ENCODE measurements at regions not wholly inside any gene's neighbourhood (a gene's known extent, or its start where the extent isn't known, plus 50 kb on each side); places are given as distances from the start of the nearest gene placed in this dataset.

DNA sequence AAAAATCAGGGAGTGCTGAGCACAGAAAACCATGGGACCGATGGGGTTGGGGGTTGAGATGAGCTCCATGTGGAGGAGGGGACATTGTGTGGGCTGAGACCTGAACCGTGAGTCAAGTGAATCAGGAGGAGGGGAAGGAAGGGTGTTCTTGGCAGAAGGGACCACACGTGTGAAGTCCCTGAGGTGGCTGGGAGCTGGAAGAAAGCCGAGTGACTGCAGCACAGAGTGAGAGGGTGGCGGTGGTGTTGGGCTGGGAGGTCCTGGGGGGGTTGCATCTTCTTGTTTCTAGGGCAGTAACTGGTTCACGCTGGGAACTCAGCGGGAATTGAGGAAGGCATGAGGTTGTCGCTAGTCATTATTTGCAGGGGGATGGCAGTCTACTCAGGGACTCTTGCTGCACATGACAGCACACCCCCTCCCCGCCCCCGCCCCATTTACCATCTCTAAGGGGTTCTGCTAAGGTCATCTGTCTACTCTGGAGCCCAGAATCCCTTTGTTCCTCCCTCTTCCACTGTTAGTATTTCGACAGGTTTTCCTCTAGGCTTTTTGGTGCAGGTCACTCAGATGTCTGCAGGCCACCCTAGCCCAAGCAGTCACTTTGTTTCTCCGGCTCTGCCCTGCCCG, 254.3 kb downstream of the TLE3 start:
- no peak overlapping the region for H3K27ac ChIP-seq (ENCODE audit: low read length)
- no peak for DNase-seq
- no peaks in the 10 kb centered on the region for H3K36me3 ChIP-seq (replicated peaks; ENCODE audit: insufficient read depth, low read length)
- TF ChIP-seq CTCF (IDR thresholded peaks at IDR 0.05; ENCODE audit: low read length), result no peak
- TF ChIP-seq EZH2phosphoT487 (IDR thresholded peaks at IDR 0.05; ENCODE audit: low read length), result no peak
- no peak for TF ChIP-seq EZH2 (optimal IDR thresholded peaks at IDR 0.05; ENCODE audit: low read depth, low read length)
- no peaks in the 10 kb centered on the region for H3K79me2 ChIP-seq (ENCODE audit: low read length)
- no peaks in the 10 kb centered on the region for H3F3A ChIP-seq (ENCODE audit: insufficient read depth, low read length)
- H2AFZ ChIP-seq (ENCODE audit: low read length), result no peak overlapping the region
- H4K20me1 ChIP-seq (ENCODE audit: insufficient read depth, low read length), result no peaks in the 10 kb centered on the region
- no peak overlapping the region for H3K4me3 ChIP-seq (ENCODE audit: low read length)
- H3K9me2 ChIP-seq (replicated peaks; ENCODE audit: insufficient read depth, low read length), result no peaks in the 10 kb centered on the region
- no peaks in the 10 kb centered on the region for H3K9me3 ChIP-seq (replicated peaks; ENCODE audit: insufficient read depth, low read length)
- H3K9ac ChIP-seq (ENCODE audit: low read length), result no peak overlapping the region
- H3K4me1 ChIP-seq (ENCODE audit: low read length), result no peaks in the 10 kb centered on the region
- H3K27me3 ChIP-seq (replicated peaks; ENCODE audit: insufficient read depth, low read length), result no peaks in the 10 kb centered on the region
- H3K4me2 ChIP-seq (ENCODE audit: low read depth, low read length), result no peak overlapping the region

DNA sequence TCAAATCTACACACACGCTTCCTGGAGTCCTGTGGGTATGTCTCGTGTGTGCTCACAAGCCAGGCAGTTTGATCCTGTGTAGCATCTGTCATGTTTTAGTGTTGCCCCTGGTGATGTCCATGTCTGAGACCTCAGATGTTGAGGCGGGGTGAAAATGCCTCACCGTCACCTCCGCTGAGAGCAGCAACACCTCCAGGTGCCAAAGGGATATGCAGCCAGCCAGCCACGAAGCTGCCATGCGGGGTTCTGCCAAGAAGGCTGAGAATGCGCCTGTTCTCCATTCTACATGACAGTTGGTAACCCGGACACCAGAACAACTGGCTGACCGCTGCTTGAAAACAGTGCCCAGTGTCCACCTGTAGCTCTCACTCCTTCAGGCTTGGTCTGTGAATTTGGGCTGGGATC, 253.8 kb downstream of the TLE3 start:
- Histone ChIP-seq H3K4me3 (ENCODE audit: low read length) (no peak overlapping the region), H3K36me3 (replicated peaks; ENCODE audit: insufficient read depth, low read length) (no peaks in the 10 kb centered on the region), H3K4me1 (ENCODE audit: low read length) (no peaks in the 10 kb centered on the region), H3K79me2 (ENCODE audit: low read length) (no peaks in the 10 kb centered on the region), H3K9me2 (replicated peaks; ENCODE audit: insufficient read depth, low read length) (no peaks in the 10 kb centered on the region), H3K27ac (ENCODE audit: low read length) (no peak overlapping the region), H3K27me3 (replicated peaks; ENCODE audit: insufficient read depth, low read length) (no peaks in the 10 kb centered on the region), H3F3A (ENCODE audit: insufficient read depth, low read length) (no peaks in the 10 kb centered on the region), H3K4me2 (ENCODE audit: low read depth, low read length) (no peak overlapping the region), H2AFZ (ENCODE audit: low read length) (no peak overlapping the region), H4K20me1 (ENCODE audit: insufficient read depth, low read length) (no peaks in the 10 kb centered on the region), H3K9ac (ENCODE audit: low read length) (no peak overlapping the region), H3K9me3 (replicated peaks; ENCODE audit: insufficient read depth, low read length) (no peaks in the 10 kb centered on the region)
- no peak for DNase-seq
- TF ChIP-seq CTCF (IDR thresholded peaks at IDR 0.05; ENCODE audit: low read length), result no peak
- no peak for TF ChIP-seq EZH2phosphoT487 (IDR thresholded peaks at IDR 0.05; ENCODE audit: low read length)
- TF ChIP-seq EZH2 (optimal IDR thresholded peaks at IDR 0.05; ENCODE audit: low read depth, low read length), result no peak

DNA sequence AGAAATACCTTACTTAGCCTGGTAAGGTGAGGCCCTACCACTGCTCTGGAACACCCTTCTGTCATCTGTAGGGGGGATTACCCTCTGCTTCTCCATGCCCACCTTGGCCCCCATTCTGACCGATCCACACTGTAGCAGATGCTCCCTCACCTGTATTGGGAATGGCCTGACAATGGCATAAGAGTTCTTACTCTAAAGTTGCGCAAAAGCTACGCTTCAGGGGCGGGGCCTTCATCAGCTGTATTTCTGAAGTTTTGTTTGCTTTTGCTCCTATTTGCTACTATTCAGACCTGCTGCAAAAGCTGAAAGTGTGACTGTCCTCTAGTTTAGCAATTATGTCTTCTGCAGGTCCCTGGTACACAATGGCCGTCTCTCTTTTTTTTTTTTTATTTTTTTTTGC, 252.6 kb downstream of the TLE3 start:
- H3K27me3 ChIP-seq (replicated peaks; ENCODE audit: insufficient read depth, low read length), result no peaks in the 10 kb centered on the region
- H3K36me3 ChIP-seq (replicated peaks; ENCODE audit: insufficient read depth, low read length), result no peaks in the 10 kb centered on the region
- H3K27ac ChIP-seq (ENCODE audit: low read length), result no peak overlapping the region
- no peak overlapping the region for H3K4me3 ChIP-seq (ENCODE audit: low read length)
- no peaks in the 10 kb centered on the region for H3F3A ChIP-seq (ENCODE audit: insufficient read depth, low read length)
- H3K9me2 ChIP-seq (replicated peaks; ENCODE audit: insufficient read depth, low read length), result no peaks in the 10 kb centered on the region
- no peak for DNase-seq
- no peaks in the 10 kb centered on the region for H3K4me1 ChIP-seq (ENCODE audit: low read length)
- no peaks in the 10 kb centered on the region for H3K79me2 ChIP-seq (ENCODE audit: low read length)
- no peaks in the 10 kb centered on the region for H3K9me3 ChIP-seq (replicated peaks; ENCODE audit: insufficient read depth, low read length)
- no peak overlapping the region for H2AFZ ChIP-seq (ENCODE audit: low read length)
- H3K4me2 ChIP-seq (ENCODE audit: low read depth, low read length), result no peak overlapping the region
- H3K9ac ChIP-seq (ENCODE audit: low read length), result no peak overlapping the region
- H4K20me1 ChIP-seq (ENCODE audit: insufficient read depth, low read length), result no peaks in the 10 kb centered on the region
- no peak for TF ChIP-seq EZH2phosphoT487 (IDR thresholded peaks at IDR 0.05; ENCODE audit: low read length)
- TF ChIP-seq EZH2 (optimal IDR thresholded peaks at IDR 0.05; ENCODE audit: low read depth, low read length), result no peak
- no peak for TF ChIP-seq CTCF (IDR thresholded peaks at IDR 0.05; ENCODE audit: low read length)

Data from MM.1S (cell line).